ENCODE measurements at regions not wholly inside any gene's neighbourhood (a gene's known extent, or its start where the extent isn't known, plus 50 kb on each side); places are given as distances from the start of the nearest gene placed in this dataset.

DNA sequence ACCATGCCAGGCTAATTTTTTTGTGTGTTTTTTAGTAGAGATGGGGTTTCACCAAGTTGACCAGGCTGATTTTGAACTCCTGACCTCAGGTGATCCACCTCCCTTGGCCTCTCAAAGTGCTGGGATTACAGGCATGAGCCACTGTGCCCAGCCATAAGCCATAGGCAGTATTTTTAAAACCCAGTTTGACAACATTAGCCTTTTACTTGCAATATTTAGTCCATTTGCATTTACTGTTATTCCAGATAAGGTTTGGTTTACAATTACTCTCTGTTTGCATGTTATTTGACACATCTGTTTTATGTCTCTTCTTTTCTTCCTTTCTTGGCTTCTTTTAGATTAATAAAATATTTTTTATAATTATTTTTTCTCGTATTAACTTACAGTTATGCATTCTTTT lies 83.6 kb upstream of the EPHB3 start:
- ChIA-PET POLR2A (ENCODE audit: unreplicated experiment) (no interaction called here), CTCF (no interaction called here)
- intact Hi-C loops (cut with micrococcal nuclease; ENCODE audit: unreplicated experiment): no loop called here
- Histone ChIP-seq H3K27me3 (ENCODE audit: insufficient read depth, low read depth) (peaks cover 92% of the 10 kb centered on the region), H3F3A (ENCODE audit: insufficient read depth, low read depth) (no peaks in the 10 kb centered on the region), H3K4me3 (no peak overlapping the region), H2AFZ (no peak overlapping the region), H3K27ac (no peak overlapping the region), H3K4me1 (replicated peaks; ENCODE audit: insufficient read depth) (no peaks in the 10 kb centered on the region), H3K79me2 (ENCODE audit: low read depth) (no peaks in the 10 kb centered on the region), H3K9me2 (ENCODE audit: insufficient read depth) (peaks cover 5% of the 10 kb centered on the region; the same call in 1 of the 2 replicates), H3K9me3 (ENCODE audit: insufficient read depth, low read depth) (no peaks in the 10 kb centered on the region), H4K20me1 (ENCODE audit: insufficient read depth) (no peaks in the 10 kb centered on the region), H3K4me2 (no peak overlapping the region), H3K36me3 (ENCODE audit: low read depth) (no peaks in the 10 kb centered on the region)
- BruUV-seq (replicated peaks): no TSS peak
- TF ChIP-seq, protein P1, sequence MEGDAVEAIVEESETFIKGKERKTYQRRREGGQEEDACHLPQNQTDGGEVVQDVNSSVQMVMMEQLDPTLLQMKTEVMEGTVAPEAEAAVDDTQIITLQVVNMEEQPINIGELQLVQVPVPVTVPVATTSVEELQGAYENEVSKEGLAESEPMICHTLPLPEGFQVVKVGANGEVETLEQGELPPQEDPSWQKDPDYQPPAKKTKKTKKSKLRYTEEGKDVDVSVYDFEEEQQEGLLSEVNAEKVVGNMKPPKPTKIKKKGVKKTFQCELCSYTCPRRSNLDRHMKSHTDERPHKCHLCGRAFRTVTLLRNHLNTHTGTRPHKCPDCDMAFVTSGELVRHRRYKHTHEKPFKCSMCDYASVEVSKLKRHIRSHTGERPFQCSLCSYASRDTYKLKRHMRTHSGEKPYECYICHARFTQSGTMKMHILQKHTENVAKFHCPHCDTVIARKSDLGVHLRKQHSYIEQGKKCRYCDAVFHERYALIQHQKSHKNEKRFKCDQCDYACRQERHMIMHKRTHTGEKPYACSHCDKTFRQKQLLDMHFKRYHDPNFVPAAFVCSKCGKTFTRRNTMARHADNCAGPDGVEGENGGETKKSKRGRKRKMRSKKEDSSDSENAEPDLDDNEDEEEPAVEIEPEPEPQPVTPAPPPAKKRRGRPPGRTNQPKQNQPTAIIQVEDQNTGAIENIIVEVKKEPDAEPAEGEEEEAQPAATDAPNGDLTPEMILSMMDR (conservative IDR thresholded peaks at IDR 0.05): no peak
- TF ChIP-seq EZH2 (IDR thresholded peaks at IDR 0.05; ENCODE audit: low read depth): no peak
- DNase-seq: no peak

DNA sequence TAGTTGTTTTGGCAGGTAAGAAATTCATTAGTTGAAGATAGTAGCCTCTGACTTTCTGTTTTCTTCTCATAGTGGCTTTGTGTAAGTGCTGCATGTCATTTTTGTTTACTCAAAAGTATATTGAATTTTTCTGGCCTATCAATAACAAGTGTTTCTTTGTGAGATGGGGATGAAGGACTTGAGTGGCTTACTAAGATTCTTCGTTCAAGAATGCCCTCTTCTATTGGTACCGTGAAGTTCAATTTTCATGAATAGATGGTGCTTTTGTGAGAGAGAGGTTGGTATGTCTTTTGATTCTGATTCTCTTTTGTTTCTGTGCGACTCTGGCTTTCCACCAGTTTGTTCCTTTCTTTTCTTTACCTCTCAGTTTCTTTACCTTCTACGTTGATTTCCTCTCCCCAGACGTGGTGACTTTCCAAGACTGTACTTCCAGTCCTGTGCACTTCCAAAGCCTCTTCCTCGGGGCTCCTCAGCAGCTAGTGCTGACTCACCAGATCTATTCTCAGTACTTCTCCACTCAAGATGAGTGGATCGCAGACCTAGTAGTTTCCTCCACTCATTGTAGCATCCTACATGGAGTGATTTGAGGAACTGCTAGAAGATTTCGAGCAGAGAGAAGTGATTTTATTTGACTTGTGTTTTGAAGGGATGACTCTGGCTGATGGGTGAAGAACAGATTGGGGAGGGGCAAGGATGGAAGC lies 82.0 kb upstream of the EPHB3 start:
- intact Hi-C loops (cut with micrococcal nuclease; ENCODE audit: unreplicated experiment): no loop called here
- TF ChIP-seq EZH2 (IDR thresholded peaks at IDR 0.05; ENCODE audit: low read depth): no peak
- TF ChIP-seq, protein P1 (conservative IDR thresholded peaks at IDR 0.05): no peak

GRCh38 chr3:184480831-184481230 lies 80.8 kb upstream of the EPHB3 start:
- BruUV-seq (replicated peaks): no TSS peak
- Histone ChIP-seq H3K9me2 (ENCODE audit: insufficient read depth) (peaks cover 5% of the 10 kb centered on the region; the same call in 1 of the 2 replicates), H3K4me2 (no peak overlapping the region), H3F3A (ENCODE audit: insufficient read depth, low read depth) (no peaks in the 10 kb centered on the region), H2AFZ (no peak overlapping the region), H3K9me3 (ENCODE audit: insufficient read depth, low read depth) (no peaks in the 10 kb centered on the region), H3K4me1 (replicated peaks; ENCODE audit: insufficient read depth) (no peaks in the 10 kb centered on the region), H4K20me1 (ENCODE audit: insufficient read depth) (no peaks in the 10 kb centered on the region), H3K27me3 (ENCODE audit: insufficient read depth, low read depth) (peaks cover 75% of the 10 kb centered on the region), H3K4me3 (no peak overlapping the region), H3K79me2 (ENCODE audit: low read depth) (no peaks in the 10 kb centered on the region), H3K36me3 (ENCODE audit: low read depth) (no peaks in the 10 kb centered on the region), H3K27ac (no peak overlapping the region)
- TF ChIP-seq, protein P1 (conservative IDR thresholded peaks at IDR 0.05): no peak
- TF ChIP-seq EZH2 (IDR thresholded peaks at IDR 0.05; ENCODE audit: low read depth): no peak
- POLR2A ChIA-PET (ENCODE audit: unreplicated experiment): no interaction called here
- intact Hi-C loops (cut with micrococcal nuclease; ENCODE audit: unreplicated experiment): no loop called here
- DNase-seq: no peak
- CTCF ChIA-PET: no interaction called here

More for the DNA sequence above, 82.0 kb upstream of the EPHB3 start:
- no peak overlapping the region for H3K4me3 ChIP-seq
- BruUV-seq (replicated peaks): no TSS peak
- H3K4me1 ChIP-seq (replicated peaks; ENCODE audit: insufficient read depth): no peaks in the 10 kb centered on the region
- no peak overlapping the region for H2AFZ ChIP-seq
- no peaks in the 10 kb centered on the region for H3K9me3 ChIP-seq (ENCODE audit: insufficient read depth, low read depth)
- no peak overlapping the region for H3K4me2 ChIP-seq
- no peaks in the 10 kb centered on the region for H3K79me2 ChIP-seq (ENCODE audit: low read depth)
- peaks cover 5% of the 10 kb centered on the region; the same call in 1 of the 2 replicates for H3K9me2 ChIP-seq (ENCODE audit: insufficient read depth)
- no peak for DNase-seq
- H3K27ac ChIP-seq: no peak overlapping the region
- no peaks in the 10 kb centered on the region for H3K36me3 ChIP-seq (ENCODE audit: low read depth)
- peaks cover 78% of the 10 kb centered on the region for H3K27me3 ChIP-seq (ENCODE audit: insufficient read depth, low read depth)
- H3F3A ChIP-seq (ENCODE audit: insufficient read depth, low read depth): no peaks in the 10 kb centered on the region
- no peaks in the 10 kb centered on the region for H4K20me1 ChIP-seq (ENCODE audit: insufficient read depth)
- ChIA-PET POLR2A (ENCODE audit: unreplicated experiment) (no interaction called here), CTCF (no interaction called here)

All from PC-9 (cell line).